Neutrophil (primary cell): ENCODE measurements at regions not wholly inside any gene's neighbourhood (a gene's known extent, or its start where the extent isn't known, plus 50 kb on each side); places are given as distances from the start of the nearest gene placed in this dataset.
"Not testable (repeated sequence)": the region's sequence is repeated elsewhere in the genome, so short reads cannot be mapped to it uniquely, and the experiment has no call there.

ENCODE experiments used
- H3K27ac ChIP-seq: fragments of 200-600 bp; sonication (generic); 2 replicates; pipeline ENCODE4 v1.5.1; 2016; ENCODE audit warnings: mild to moderate bottlenecking, moderate library complexity
- H3K27me3 ChIP-seq: fragments of 200-600 bp; sonication (generic); 2 replicates; pipeline ENCODE4 v1.6.0; 2016; ENCODE audit warnings: mild to moderate bottlenecking
- H3K36me3 ChIP-seq: fragments of 200-600 bp; sonication (generic); 2 replicates; pipeline ENCODE4 v1.5.1; 2017
- H3K4me1 ChIP-seq, 2 experiments: fragments of 200-600 bp in 1 of 2; sonication (generic) in 1 of 2; 1 replicate in 1 of 2; 2 replicates in 1 of 2; pipeline versions ENCODE4 v1.5.1 to v1.6.1; 2013 to 2016; ENCODE audit warnings: low read depth in 1 of 2, low read length in 1 of 2, mild to moderate bottlenecking in 1 of 2, moderate library complexity in 1 of 2; ENCODE audit not compliant: control insufficient read depth in 1 of 2, insufficient read depth in 1 of 2
- H3K4me3 ChIP-seq, 2 experiments: fragments of 200-600 bp in 1 of 2; sonication (generic) in 1 of 2; 1 replicate in 1 of 2; 2 replicates in 1 of 2; pipeline ENCODE4 v1.5.1; 2013 to 2016; ENCODE audit warnings: low read depth in 1 of 2, low read length in 1 of 2, mild to moderate bottlenecking in 1 of 2, moderate library complexity in 1 of 2
- H3K9me3 ChIP-seq: fragments of 200-600 bp; sonication (generic); 2 replicates; pipeline ENCODE4 v1.5.1; 2016
- TF ChIP-seq, protein P1 (sequence below): fragments of 200-600 bp; sonication (generic); IDR thresholded peaks from 2 replicates; pipeline ENCODE4 v1.5.1; 2016; ENCODE audit warnings: antibody characterized with exemption

DNA sequence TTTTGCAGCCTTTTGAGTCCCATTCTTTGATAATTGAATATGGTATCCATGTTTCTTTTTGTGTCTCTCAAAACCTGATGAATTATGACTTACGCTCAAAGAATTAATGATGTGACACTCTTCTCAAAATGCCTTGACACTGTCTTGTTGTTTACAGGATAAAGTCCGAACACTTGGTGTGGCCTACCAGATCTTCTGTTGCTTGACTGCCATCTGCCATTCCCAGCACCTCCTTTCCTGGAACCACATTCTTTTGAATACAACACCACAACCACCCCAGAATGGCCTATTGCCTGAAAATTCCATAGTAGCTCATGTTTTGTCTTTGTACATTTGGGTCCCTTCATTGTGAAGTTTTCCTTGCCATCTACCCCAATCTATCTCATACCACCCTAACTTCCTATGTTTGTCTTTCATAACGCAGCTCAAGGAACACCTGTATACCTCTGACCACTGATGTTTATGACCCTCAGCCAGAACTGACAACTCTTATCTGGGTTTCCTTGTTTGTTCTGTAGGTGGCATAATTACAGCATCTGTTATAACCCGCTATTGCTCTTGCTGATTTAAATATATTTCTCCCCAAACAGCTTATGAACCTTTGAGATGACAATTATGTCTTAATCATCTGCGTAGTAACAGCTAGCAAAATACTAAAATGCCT is 991.3 kb downstream of the RAB28 start:
- H3K27ac ChIP-seq: no peak overlapping the region
- no peaks in the 10 kb centered on the region for H3K36me3 ChIP-seq
- H3K9me3 ChIP-seq: no peaks in the 10 kb centered on the region
- no peaks in the 10 kb centered on the region for H3K4me1 ChIP-seq
- no peak overlapping the region for H3K4me3 ChIP-seq
- TF ChIP-seq, protein P1, sequence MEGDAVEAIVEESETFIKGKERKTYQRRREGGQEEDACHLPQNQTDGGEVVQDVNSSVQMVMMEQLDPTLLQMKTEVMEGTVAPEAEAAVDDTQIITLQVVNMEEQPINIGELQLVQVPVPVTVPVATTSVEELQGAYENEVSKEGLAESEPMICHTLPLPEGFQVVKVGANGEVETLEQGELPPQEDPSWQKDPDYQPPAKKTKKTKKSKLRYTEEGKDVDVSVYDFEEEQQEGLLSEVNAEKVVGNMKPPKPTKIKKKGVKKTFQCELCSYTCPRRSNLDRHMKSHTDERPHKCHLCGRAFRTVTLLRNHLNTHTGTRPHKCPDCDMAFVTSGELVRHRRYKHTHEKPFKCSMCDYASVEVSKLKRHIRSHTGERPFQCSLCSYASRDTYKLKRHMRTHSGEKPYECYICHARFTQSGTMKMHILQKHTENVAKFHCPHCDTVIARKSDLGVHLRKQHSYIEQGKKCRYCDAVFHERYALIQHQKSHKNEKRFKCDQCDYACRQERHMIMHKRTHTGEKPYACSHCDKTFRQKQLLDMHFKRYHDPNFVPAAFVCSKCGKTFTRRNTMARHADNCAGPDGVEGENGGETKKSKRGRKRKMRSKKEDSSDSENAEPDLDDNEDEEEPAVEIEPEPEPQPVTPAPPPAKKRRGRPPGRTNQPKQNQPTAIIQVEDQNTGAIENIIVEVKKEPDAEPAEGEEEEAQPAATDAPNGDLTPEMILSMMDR: no peak
- H3K27me3 ChIP-seq: no peaks in the 10 kb centered on the region

GRCh38 chr4:12488672-12489071 is 995.5 kb downstream of the RAB28 start:
- Histone ChIP-seq H3K4me1 (no peaks in the 10 kb centered on the region), H3K36me3 (no peaks in the 10 kb centered on the region), H3K4me3 (no peak overlapping the region), H3K9me3 (no peaks in the 10 kb centered on the region), H3K27me3 (no peaks in the 10 kb centered on the region), H3K27ac (no peak overlapping the region)
- TF ChIP-seq, protein P1: no peak

DNA sequence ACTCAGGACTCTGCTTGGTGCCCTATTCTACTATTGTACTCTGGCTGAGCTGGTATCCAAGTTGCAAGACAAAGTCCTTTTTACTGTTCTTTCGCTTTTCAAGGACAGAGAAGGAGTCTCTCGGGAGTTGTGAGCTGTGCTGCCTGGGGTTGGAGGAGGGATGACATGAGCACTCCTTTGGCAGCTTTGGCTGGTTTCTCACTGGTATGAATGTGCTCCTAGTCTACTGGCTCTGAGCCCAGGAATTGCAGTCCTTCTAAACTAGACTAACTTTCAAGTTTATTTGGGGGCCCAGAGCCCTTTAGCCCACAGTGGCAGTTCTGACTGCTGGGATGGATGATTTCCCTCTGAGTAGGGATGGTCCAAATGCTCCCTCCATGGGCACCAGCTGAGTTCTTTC is 997.1 kb downstream of the RAB28 start:
- Histone ChIP-seq H3K4me1 (no peaks in the 10 kb centered on the region), H3K27ac (no peak overlapping the region), H3K9me3 (no peaks in the 10 kb centered on the region), H3K27me3 (no peaks in the 10 kb centered on the region), H3K36me3 (no peaks in the 10 kb centered on the region), H3K4me3 (no peak overlapping the region)
- TF ChIP-seq, protein P1: no peak

DNA sequence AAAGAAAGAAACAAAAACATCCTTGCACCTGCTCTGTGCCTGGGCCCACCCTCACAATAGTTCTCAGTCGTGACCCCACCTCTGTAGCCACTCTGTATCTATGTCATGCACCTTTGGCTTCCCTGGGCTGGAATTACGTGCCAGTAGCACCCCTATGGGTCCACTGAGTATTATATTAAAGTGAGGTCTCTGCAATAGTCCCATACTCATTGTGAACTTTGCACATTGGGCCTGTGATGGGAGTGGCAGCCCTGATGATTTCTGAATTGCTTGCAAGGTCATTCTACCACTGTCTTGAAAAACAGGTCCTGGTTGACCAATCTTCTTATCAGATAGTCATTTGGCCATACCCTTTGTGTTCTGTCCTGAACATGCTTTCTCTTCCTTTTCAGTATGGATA is 1012.1 kb downstream of the RAB28 start:
- TF ChIP-seq, protein P1: no peak
- Histone ChIP-seq H3K36me3 (no peaks in the 10 kb centered on the region), H3K4me1 (no peaks in the 10 kb centered on the region), H3K9me3 (peaks cover 5% of the 10 kb centered on the region), H3K27me3 (no peaks in the 10 kb centered on the region), H3K4me3 (no peak overlapping the region), H3K27ac (no peak overlapping the region)

GRCh38 chr4:12471193-12471592 is 1012.9 kb downstream of the RAB28 start:
- no peak overlapping the region for H3K27ac ChIP-seq
- no peaks in the 10 kb centered on the region for H3K9me3 ChIP-seq
- H3K36me3 ChIP-seq: no peaks in the 10 kb centered on the region
- TF ChIP-seq, protein P1: no peak
- H3K27me3 ChIP-seq: no peaks in the 10 kb centered on the region
- H3K4me3 ChIP-seq: no peak overlapping the region
- no peaks in the 10 kb centered on the region for H3K4me1 ChIP-seq

DNA sequence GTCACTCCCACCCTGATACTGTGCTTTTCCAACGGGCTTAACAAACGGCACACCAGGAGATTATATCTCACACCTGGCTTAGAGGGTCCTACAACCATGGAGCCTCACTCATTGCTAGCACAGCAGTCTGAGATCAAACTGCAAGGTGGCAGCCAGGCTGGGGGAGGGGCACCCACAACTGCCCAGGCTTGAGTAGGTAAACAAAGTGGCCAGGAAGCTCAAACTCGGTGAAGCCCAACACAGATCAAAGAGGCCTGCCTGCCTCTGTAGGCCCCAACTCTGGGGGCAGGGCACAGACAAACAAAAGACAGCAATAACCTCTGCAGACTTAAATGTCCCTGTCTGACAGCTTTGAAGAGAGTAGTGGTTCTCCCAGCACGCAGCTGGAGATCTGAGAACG is 1022.6 kb downstream of the RAB28 start:
- H3K27ac ChIP-seq, H3K4me1 ChIP-seq, H3K9me3 ChIP-seq, H3K27me3 ChIP-seq, H3K4me3 ChIP-seq, H3K36me3 ChIP-seq: not testable (repeated sequence)
